ENCODE measurements at regions not wholly inside any gene's neighbourhood (a gene's known extent, or its start where the extent isn't known, plus 50 kb on each side); places are given as distances from the start of the nearest gene placed in this dataset.

DNA sequence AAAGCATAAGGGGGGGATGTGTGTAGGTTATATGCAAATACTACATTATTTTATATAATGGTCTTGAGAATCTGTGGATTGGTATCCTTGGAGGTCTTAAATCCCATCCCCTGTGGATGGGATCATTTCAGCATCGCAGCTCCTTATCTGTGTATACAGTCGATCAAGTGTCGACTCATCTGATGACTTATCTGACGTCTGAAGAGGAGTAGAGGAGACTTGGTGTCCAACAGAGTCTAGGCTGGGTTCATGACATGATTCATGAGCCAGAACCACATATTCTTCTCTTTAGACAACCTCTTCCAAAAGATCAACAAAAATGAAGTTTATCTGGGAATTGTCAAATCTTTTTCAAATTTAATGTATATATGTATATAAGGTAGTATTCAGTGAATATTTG is 220.7 kb downstream of the NR2F2 start:
- Histone ChIP-seq H3K9me3 (replicated peaks) (no peaks in the 10 kb centered on the region), H3K4me3 (no peak overlapping the region), H3K27me3 (ENCODE audit: low read depth) (peaks cover 4% of the 10 kb centered on the region), H3K36me3 (no peaks in the 10 kb centered on the region), H3K27ac (replicated peaks) (no peak overlapping the region), H3K4me1 (peaks cover 20% of the 10 kb centered on the region)
- TF ChIP-seq, protein P1, sequence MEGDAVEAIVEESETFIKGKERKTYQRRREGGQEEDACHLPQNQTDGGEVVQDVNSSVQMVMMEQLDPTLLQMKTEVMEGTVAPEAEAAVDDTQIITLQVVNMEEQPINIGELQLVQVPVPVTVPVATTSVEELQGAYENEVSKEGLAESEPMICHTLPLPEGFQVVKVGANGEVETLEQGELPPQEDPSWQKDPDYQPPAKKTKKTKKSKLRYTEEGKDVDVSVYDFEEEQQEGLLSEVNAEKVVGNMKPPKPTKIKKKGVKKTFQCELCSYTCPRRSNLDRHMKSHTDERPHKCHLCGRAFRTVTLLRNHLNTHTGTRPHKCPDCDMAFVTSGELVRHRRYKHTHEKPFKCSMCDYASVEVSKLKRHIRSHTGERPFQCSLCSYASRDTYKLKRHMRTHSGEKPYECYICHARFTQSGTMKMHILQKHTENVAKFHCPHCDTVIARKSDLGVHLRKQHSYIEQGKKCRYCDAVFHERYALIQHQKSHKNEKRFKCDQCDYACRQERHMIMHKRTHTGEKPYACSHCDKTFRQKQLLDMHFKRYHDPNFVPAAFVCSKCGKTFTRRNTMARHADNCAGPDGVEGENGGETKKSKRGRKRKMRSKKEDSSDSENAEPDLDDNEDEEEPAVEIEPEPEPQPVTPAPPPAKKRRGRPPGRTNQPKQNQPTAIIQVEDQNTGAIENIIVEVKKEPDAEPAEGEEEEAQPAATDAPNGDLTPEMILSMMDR (IDR thresholded peaks at IDR 0.05; ENCODE audit: borderline replicate concordance), result no peak
- intact Hi-C loops (cut with micrococcal nuclease), result no loop called here
- DNase-seq, result no peak

DNA sequence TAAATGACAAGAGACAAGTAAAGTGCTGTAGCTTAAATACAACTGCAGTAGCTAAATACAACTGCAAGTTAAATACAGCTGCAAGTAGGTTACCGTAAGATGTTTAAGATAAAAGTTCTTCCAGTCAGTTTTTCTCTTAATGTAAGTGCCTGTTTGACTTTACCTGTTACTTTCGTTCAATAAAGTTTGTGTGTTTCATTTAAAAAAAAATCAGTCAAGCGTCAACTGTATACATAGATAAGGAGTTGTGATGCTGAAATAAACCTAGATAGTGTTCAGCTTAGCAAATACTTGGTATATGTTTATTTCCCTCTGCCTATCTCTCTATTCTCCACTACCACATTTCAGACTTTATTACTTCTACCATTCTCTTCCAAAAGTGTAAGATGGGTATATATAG is 221.2 kb downstream of the NR2F2 start:
- TF ChIP-seq, protein P1 (IDR thresholded peaks at IDR 0.05; ENCODE audit: borderline replicate concordance), result no peak
- intact Hi-C loops (cut with micrococcal nuclease), result no loop called here
- Histone ChIP-seq H3K27me3 (ENCODE audit: low read depth) (peaks cover 4% of the 10 kb centered on the region), H3K4me1 (peaks cover 20% of the 10 kb centered on the region), H3K36me3 (no peaks in the 10 kb centered on the region), H3K9me3 (replicated peaks) (no peaks in the 10 kb centered on the region), H3K27ac (replicated peaks) (no peak overlapping the region), H3K4me3 (no peak overlapping the region)
- no peak for DNase-seq

DNA sequence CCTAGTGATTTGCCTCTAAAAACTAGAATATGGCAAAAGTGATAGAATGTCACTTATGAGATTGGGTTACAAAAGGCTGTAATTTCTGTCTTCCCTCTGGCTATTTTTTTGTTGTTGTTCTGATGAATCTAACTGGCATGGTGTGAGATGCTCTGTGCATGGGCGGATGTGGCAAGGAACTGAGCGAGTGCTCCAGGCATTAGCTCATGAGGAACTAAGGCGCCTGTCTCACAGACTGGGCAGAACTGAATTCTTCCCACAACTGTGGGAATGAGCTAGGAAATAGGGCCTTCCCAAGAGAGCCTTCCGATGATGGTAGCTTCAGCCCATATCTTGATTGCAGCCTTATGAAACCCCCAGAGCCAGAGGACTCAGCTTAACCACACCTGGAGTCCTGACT is 222.5 kb downstream of the NR2F2 start:
- H3K36me3 ChIP-seq, result no peaks in the 10 kb centered on the region
- H3K27me3 ChIP-seq (ENCODE audit: low read depth), result peaks cover 4% of the 10 kb centered on the region

DNA sequence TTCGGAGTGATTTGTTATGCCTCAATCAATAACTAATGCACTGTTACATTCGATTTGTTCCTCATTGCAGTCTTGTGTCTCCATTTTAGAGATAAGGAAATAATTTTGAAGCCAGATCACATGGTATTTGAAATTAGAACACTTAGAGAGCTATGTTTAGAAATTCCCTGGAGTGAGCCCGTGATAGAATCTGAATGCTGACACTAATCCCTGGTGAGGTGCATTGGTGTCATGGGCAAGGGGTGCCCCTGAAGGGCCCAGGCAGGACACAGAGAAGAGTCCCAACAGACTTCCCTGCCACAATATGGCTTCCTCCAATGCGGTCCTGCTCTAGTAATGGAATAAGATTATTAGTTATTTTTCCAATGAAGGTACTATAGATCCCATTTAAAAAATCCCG is 223.0 kb downstream of the NR2F2 start:
- no peaks in the 10 kb centered on the region for H3K9me3 ChIP-seq (replicated peaks)

More for the DNA sequence above, 222.5 kb downstream of the NR2F2 start:
- TF ChIP-seq, protein P1 (IDR thresholded peaks at IDR 0.05; ENCODE audit: borderline replicate concordance), result no peak
- intact Hi-C loops (cut with micrococcal nuclease), result no loop called here
- H3K4me1 ChIP-seq, result peaks cover 20% of the 10 kb centered on the region
- no peak overlapping the region for H3K27ac ChIP-seq (replicated peaks)
- DNase-seq, result no peak
- H3K9me3 ChIP-seq (replicated peaks), result no peaks in the 10 kb centered on the region
- no peak overlapping the region for H3K4me3 ChIP-seq

DNA sequence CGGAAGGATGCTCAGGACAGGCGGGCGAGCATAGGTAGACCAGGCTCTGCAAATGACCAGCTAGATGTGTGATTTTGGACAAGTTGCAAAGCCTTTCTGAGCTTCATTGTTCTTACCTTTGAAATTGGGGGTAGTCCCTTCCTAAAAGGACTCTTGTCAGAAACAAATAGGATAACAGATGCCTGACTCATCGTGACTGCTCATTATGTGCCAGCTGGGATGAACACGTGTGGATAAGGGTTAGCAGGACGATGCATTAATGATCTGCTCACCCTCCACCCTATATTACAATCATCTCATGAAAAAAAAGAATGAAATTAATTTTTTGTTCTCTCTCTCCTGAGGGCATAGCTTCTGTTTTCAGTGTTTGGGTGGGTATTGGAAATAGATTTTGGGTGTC is 223.4 kb downstream of the NR2F2 start:
- H3K4me1 ChIP-seq, result peaks cover 20% of the 10 kb centered on the region
- no peak overlapping the region for H3K4me3 ChIP-seq
- TF ChIP-seq, protein P1 (IDR thresholded peaks at IDR 0.05; ENCODE audit: borderline replicate concordance), result no peak
- peaks cover 4% of the 10 kb centered on the region for H3K27me3 ChIP-seq (ENCODE audit: low read depth)
- DNase-seq, result no peak
- H3K36me3 ChIP-seq, result no peaks in the 10 kb centered on the region
- intact Hi-C loops (cut with micrococcal nuclease), result no loop called here
- no peaks in the 10 kb centered on the region for H3K9me3 ChIP-seq (replicated peaks)
- H3K27ac ChIP-seq (replicated peaks), result no peak overlapping the region

More for the DNA sequence above, 223.0 kb downstream of the NR2F2 start:
- H3K27ac ChIP-seq (replicated peaks), result no peak overlapping the region
- intact Hi-C loops (cut with micrococcal nuclease), result no loop called here
- H3K4me1 ChIP-seq, result peaks cover 20% of the 10 kb centered on the region
- H3K36me3 ChIP-seq, result no peaks in the 10 kb centered on the region
- DNase-seq, result no peak
- H3K27me3 ChIP-seq (ENCODE audit: low read depth), result peaks cover 4% of the 10 kb centered on the region
- H3K4me3 ChIP-seq, result no peak overlapping the region
- TF ChIP-seq, protein P1 (IDR thresholded peaks at IDR 0.05; ENCODE audit: borderline replicate concordance), result no peak

DNA sequence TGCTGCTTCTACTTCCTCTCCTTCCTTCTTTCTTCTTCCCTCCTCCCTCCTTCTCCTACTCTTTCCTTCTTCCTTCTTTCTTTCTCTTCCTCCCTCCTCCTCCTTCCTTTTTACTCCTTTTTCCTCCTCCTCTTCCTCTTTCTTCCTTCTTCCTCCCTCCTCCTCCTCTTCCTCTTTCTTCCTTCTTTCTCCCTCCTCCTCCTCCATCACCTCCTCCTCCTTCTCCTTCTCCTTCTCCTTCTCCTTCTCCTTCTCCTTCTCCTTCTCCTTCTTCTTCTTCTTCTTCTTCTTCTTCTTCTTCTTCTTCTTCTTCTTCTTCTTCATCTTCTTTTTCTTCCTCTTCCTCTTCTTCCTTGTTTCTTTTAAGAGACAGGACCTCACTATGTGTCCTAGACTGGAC is 224.0 kb downstream of the NR2F2 start:
- Histone ChIP-seq H3K36me3 (no peaks in the 10 kb centered on the region), H3K27ac (replicated peaks) (no peak overlapping the region), H3K27me3 (ENCODE audit: low read depth) (peaks cover 4% of the 10 kb centered on the region), H3K4me3 (no peak overlapping the region), H3K9me3 (replicated peaks) (no peaks in the 10 kb centered on the region), H3K4me1 (peaks cover 20% of the 10 kb centered on the region)
- intact Hi-C loops (cut with micrococcal nuclease), result no loop called here
- TF ChIP-seq, protein P1 (IDR thresholded peaks at IDR 0.05; ENCODE audit: borderline replicate concordance), result no peak
- DNase-seq, result no peak
